Progenitor cell of endocrine pancreas (in vitro differentiated cells): ENCODE measurements at regions not wholly inside any gene's neighbourhood (a gene's known extent, or its start where the extent isn't known, plus 50 kb on each side); places are given as distances from the start of the nearest gene placed in this dataset.
A peak's percentile ranks its signal among the peaks of the same experiment; 100 is the strongest.
"Not testable (repeated sequence)": the region's sequence is repeated elsewhere in the genome, so short reads cannot be mapped to it uniquely, and the experiment has no call there.

ENCODE experiments used
- DNase-seq: peaks from one replicate; pipeline ENCODE4 v3.0.0; 2021; ENCODE audit warnings: low spot score; ENCODE audit not compliant: unreplicated experiment
- H3K27ac Mint-ChIP-seq: 2 replicates; pipeline ENCODE4 v1.8.0; 2021; ENCODE audit warnings: mild to moderate bottlenecking, moderate library complexity, mixed read lengths
- H3K27me3 Mint-ChIP-seq: 2 replicates; pipeline ENCODE4 v1.8.0; 2021; ENCODE audit warnings: mixed read lengths
- H3K36me3 Mint-ChIP-seq: 2 replicates; pipeline ENCODE4 v1.8.0; 2022; ENCODE audit warnings: mixed read lengths; ENCODE audit not compliant: insufficient read depth
- H3K4me1 Mint-ChIP-seq: 2 replicates; pipeline ENCODE4 v1.8.0; 2021; ENCODE audit warnings: low read depth, mixed read lengths
- H3K4me3 Mint-ChIP-seq: 2 replicates; pipeline ENCODE4 v1.8.0; 2021; ENCODE audit warnings: low read depth, mild to moderate bottlenecking, moderate library complexity, mixed read lengths
- H3K9me3 Mint-ChIP-seq: 2 replicates; pipeline ENCODE4 v1.8.0; 2021; ENCODE audit warnings: low read depth, mixed read lengths
- TF ChIP-seq, protein P1 (sequence below): fragments of 200-600 bp; sonication (generic); IDR thresholded peaks from one replicate; pipeline ENCODE4 v1.5.0; 2021; ENCODE audit warnings: antibody characterized with exemption, mild to moderate bottlenecking; ENCODE audit not compliant: unreplicated experiment

DNA sequence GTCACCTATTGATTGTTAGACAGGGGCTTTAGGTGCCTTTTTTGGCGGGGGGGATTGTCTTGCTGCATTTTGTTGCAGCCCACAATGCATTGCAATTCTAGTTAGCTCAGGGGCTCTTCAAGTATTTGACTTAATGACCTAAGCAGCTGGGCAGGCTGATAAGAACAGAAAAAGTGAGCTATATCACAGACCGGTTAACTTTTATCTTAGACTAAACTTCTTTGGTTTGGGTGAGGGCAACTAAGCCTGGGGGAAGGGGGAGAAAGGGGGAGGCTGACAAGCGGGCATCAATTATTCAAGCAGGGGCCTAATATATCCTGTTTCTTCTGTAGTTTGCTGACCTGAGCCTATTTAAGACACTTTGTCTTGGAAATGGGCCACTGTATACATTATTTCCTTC, 66.0 kb upstream of the GPR6 start:
- Mint-ChIP-seq H3K27me3 (peaks cover 2% of the 10 kb centered on the region), H3K27ac (peak overlapping the region; percentile 68), H3K9me3 (no peaks in the 10 kb centered on the region), H3K36me3 (no peaks in the 10 kb centered on the region), H3K4me1 (peaks cover 25% of the 10 kb centered on the region), H3K4me3 (no peak overlapping the region)
- peak; percentile 11 for DNase-seq
- TF ChIP-seq, protein P1, sequence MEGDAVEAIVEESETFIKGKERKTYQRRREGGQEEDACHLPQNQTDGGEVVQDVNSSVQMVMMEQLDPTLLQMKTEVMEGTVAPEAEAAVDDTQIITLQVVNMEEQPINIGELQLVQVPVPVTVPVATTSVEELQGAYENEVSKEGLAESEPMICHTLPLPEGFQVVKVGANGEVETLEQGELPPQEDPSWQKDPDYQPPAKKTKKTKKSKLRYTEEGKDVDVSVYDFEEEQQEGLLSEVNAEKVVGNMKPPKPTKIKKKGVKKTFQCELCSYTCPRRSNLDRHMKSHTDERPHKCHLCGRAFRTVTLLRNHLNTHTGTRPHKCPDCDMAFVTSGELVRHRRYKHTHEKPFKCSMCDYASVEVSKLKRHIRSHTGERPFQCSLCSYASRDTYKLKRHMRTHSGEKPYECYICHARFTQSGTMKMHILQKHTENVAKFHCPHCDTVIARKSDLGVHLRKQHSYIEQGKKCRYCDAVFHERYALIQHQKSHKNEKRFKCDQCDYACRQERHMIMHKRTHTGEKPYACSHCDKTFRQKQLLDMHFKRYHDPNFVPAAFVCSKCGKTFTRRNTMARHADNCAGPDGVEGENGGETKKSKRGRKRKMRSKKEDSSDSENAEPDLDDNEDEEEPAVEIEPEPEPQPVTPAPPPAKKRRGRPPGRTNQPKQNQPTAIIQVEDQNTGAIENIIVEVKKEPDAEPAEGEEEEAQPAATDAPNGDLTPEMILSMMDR, result no peak

DNA sequence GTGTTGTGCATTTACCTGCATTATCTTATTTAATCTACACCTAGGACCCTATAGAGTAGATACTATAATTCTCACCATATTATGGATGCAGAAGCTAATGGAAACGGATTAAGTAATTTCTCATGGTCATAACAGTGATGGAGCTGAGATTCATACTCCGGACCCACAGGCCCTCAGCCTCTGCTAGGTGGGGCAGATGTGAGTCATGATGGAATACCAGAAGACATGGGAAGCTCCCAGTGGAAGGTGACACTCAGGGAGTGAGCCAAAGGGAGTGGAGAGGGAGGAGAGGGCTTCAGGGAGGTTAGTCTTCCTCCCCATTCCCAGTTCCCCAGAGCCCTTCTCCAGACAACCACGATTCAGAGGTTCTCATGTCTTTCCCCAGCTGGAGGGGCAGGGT, 65.2 kb upstream of the GPR6 start:
- no peak for DNase-seq
- H3K27ac Mint-ChIP-seq, result peak overlapping the region; percentile 67
- H3K9me3 Mint-ChIP-seq, result no peaks in the 10 kb centered on the region

DNA sequence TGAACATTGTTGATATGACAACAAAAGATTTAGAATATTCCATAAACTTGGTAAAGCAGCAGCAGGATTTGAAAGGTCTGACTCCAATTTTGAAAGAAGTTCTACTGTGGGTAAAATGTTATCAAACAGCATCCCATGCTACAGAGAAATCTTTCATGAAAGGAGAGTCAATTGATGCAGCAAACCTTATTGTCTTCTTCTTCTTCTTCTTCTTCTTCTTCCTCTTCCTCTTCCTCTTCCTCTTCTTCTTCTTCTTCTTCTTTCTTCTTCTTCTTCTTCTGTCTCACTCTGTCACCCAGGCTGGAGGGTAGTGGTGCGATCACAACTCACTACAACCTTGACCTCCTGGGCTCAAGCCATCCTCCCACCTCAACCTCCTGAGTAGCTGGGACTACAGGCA, 62.4 kb upstream of the GPR6 start:
- not testable (repeated sequence) for DNase-seq, H3K4me3 Mint-ChIP-seq, H3K27ac Mint-ChIP-seq, H3K27me3 Mint-ChIP-seq, H3K36me3 Mint-ChIP-seq, H3K9me3 Mint-ChIP-seq
- peaks cover 21% of the 10 kb centered on the region for H3K4me1 Mint-ChIP-seq

More for the DNA sequence above, 65.2 kb upstream of the GPR6 start:
- TF ChIP-seq, protein P1, result no peak
- H3K4me3 Mint-ChIP-seq, result no peak overlapping the region
- peaks cover 2% of the 10 kb centered on the region for H3K27me3 Mint-ChIP-seq
- peaks cover 25% of the 10 kb centered on the region for H3K4me1 Mint-ChIP-seq
- no peaks in the 10 kb centered on the region for H3K36me3 Mint-ChIP-seq

DNA sequence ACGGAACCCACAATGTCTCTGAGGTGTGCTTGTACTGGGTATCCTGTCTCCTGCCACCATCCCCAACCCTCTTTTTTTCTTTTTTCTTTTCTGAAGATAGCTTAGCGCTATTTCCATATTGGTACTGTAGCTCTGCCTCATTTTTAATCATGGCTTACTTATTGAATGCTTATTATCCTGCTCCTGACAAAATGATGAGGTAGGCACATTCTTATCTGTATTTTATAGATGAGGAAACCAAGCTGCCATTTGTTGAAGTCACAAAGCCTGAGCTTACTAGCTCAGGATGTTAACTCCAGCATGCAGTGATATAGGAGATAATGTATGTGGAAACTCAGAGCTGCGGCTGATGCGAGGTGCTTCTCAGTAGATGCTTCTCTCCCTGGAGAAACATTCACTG, 61.4 kb upstream of the GPR6 start:
- Mint-ChIP-seq H3K9me3 (no peaks in the 10 kb centered on the region), H3K4me1 (peaks cover 15% of the 10 kb centered on the region), H3K27ac (no peak overlapping the region), H3K4me3 (no peak overlapping the region), H3K36me3 (no peaks in the 10 kb centered on the region), H3K27me3 (peaks cover under 1% of the 10 kb centered on the region)
- DNase-seq, result no peak
- TF ChIP-seq, protein P1, result no peak

DNA sequence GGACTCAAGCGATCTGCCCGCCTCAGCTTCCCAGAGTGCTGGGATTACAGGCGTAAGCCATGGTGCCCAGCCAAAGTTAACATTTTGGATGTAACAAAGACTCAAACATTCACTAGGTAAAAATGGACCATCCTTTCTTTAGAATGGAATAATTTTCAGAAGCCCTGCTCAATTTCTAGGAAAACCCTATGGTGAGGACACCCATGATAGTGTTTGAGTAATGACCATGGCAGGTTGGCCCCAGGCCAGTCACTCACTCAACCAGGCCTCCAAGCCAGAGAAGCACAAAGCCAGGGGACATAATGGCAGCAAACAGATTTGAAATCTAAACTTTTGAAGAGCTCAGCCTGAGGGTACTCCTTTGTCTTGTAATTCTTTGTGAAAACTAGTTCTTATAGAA, 59.9 kb upstream of the GPR6 start:
- no peak for DNase-seq
- H3K27me3 Mint-ChIP-seq, result peaks cover 5% of the 10 kb centered on the region
- no peak overlapping the region for H3K4me3 Mint-ChIP-seq
- TF ChIP-seq, protein P1, result no peak
- no peaks in the 10 kb centered on the region for H3K36me3 Mint-ChIP-seq
- H3K9me3 Mint-ChIP-seq, result no peaks in the 10 kb centered on the region
- H3K27ac Mint-ChIP-seq, result no peak overlapping the region
- peaks cover 3% of the 10 kb centered on the region for H3K4me1 Mint-ChIP-seq

DNA sequence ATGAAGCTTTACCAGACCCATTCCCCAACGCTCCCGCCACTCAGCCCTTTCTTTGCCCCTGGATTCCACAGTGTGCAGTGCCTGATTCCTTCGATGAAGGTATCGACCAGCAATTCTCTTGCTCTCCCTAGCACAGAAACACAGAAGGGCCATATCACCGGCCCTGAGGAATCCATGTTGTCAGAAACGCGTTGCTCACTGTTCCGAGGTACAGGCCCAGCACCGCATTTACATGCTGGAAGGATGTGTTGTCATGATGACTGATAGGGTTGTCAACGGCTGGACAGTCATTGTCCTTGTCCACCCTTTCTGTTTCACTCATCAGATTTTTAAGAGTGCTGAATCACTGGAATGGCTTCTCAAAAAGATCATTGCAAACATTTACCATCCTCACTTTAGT, 57.2 kb upstream of the GPR6 start:
- TF ChIP-seq, protein P1, result no peak
- Mint-ChIP-seq H3K27ac (peak overlapping the region; percentile 25), H3K4me3 (no peak overlapping the region), H3K9me3 (no peaks in the 10 kb centered on the region), H3K27me3 (peaks cover 6% of the 10 kb centered on the region), H3K4me1 (no peaks in the 10 kb centered on the region), H3K36me3 (no peaks in the 10 kb centered on the region)
- no peak for DNase-seq
